GM12878 (cell line): ENCODE measurements at regions not wholly inside any gene's neighbourhood (a gene's known extent, or its start where the extent isn't known, plus 50 kb on each side); places are given as distances from the start of the nearest gene placed in this dataset.

ENCODE experiments used
- CEBPB ChIP-seq, 2 experiments: fragments of 150-350 bp in 1 of 2; IDR thresholded peaks; 2 replicates each; pipeline ENCODE4 v1.6.1; 2012 to 2014; ENCODE audit warnings: low read depth in 2 of 2, low read length in 2 of 2, borderline replicate concordance in 1 of 2, inconsistent platforms in 1 of 2
- POLR2A ChIP-seq: IDR thresholded peaks from 2 replicates; pipeline ENCODE4 v1.6.1; 2011; ENCODE audit warnings: low read depth, mild to moderate bottlenecking, low read length
- RAD21 ChIP-seq: IDR thresholded peaks from 2 replicates; pipeline ENCODE4 v1.6.1; 2011; ENCODE audit warnings: mild to moderate bottlenecking, low read depth, low read length, moderate library complexity; ENCODE audit not compliant: insufficient read depth
- RBBP5 ChIP-seq: fragments of 200-600 bp; sonication (generic); conservative IDR thresholded peaks from 2 replicates; pipeline ENCODE4 v1.6.1; 2016
- SMC3 ChIP-seq: IDR thresholded peaks from 2 replicates; pipeline ENCODE4 v1.6.1; 2011; ENCODE audit warnings: low read length, improper control_type of control experiment, borderline replicate concordance
- TF ChIP-seq, protein P1 (sequence below): fragments of 450-650 bp; IDR thresholded peaks from 2 replicates; pipeline ENCODE4 v1.6.1; 2017; ENCODE audit warnings: mild to moderate bottlenecking, moderate library complexity

- TF ChIP-seq SMC3, result no peak
- no peak for TF ChIP-seq CEBPB (IDR thresholded peaks at IDR 0.05; ENCODE audit: borderline replicate concordance in 1 of 2, low read depth in 2 of 2, low read length in 2 of 2)
- TF ChIP-seq POLR2A, result no peak
- no peak for TF ChIP-seq RAD21
- TF ChIP-seq, protein P1, sequence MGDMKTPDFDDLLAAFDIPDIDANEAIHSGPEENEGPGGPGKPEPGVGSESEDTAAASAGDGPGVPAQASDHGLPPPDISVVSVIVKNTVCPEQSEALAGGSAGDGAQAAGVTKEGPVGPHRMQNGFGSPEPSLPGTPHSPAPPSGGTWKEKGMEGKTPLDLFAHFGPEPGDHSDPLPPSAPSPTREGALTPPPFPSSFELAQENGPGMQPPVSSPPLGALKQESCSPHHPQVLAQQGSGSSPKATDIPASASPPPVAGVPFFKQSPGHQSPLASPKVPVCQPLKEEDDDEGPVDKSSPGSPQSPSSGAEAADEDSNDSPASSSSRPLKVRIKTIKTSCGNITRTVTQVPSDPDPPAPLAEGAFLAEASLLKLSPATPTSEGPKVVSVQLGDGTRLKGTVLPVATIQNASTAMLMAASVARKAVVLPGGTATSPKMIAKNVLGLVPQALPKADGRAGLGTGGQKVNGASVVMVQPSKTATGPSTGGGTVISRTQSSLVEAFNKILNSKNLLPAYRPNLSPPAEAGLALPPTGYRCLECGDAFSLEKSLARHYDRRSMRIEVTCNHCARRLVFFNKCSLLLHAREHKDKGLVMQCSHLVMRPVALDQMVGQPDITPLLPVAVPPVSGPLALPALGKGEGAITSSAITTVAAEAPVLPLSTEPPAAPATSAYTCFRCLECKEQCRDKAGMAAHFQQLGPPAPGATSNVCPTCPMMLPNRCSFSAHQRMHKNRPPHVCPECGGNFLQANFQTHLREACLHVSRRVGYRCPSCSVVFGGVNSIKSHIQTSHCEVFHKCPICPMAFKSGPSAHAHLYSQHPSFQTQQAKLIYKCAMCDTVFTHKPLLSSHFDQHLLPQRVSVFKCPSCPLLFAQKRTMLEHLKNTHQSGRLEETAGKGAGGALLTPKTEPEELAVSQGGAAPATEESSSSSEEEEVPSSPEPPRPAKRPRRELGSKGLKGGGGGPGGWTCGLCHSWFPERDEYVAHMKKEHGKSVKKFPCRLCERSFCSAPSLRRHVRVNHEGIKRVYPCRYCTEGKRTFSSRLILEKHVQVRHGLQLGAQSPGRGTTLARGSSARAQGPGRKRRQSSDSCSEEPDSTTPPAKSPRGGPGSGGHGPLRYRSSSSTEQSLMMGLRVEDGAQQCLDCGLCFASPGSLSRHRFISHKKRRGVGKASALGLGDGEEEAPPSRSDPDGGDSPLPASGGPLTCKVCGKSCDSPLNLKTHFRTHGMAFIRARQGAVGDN, result no peak
- no peak for TF ChIP-seq RBBP5
Observed at GRCh38 chr17:63181856-63182255, 215.8 kb downstream of the TANC2 start.
